SK-N-SH treated with all-trans-retinoic acid at 6 μM for 48 hours (cell line): ENCODE measurements at regions not wholly inside any gene's neighbourhood (a gene's known extent, or its start where the extent isn't known, plus 50 kb on each side); places are given as distances from the start of the nearest gene placed in this dataset.

Experiments used
- RARB ChIP-seq: fragments of 250-450 bp; sonication (Bioruptor Pico); IDR thresholded peaks from 2 replicates; pipeline ENCODE4 v1.8.0; 2021; ENCODE audit warnings: mild to moderate bottlenecking, moderate library complexity
- ZC3H10 ChIP-seq: fragments of 250-450 bp; sonication (Bioruptor Pico); IDR thresholded peaks from 2 replicates; pipeline ENCODE4 v1.5.1; 2021; ENCODE audit warnings: mild to moderate bottlenecking, moderate library complexity

DNA sequence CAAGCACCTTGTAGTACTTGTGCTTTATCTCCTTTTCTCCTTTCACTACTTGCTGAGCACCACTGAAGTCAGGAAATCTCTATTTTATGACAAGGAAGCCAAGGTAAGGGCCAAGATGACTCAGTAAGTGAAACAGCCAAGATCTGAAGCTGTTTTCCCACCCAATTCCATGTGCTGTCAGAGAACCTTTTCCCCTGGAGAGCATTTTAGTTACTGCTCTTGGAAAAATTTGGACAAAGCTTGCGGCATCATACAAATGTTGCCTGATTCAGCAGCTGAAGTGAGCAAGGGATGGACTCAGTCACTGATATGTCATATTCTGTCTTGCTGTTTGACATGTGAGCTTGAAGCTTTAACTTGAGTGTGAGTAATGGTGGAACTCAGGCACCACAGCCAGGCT lies 391.4 kb downstream of the RAB28 start:
- no peak for TF ChIP-seq ZC3H10 (CRISPR knock-in tag)
- no peak for TF ChIP-seq RARB (CRISPR knock-in tag)
